T-helper 22 cell (primary cell): ENCODE measurements at regions not wholly inside any gene's neighbourhood (a gene's known extent, or its start where the extent isn't known, plus 50 kb on each side); places are given as distances from the start of the nearest gene placed in this dataset.

Source experiments
- DNase-seq: peaks from one replicate; pipeline ENCODE4 v3.0.0-alpha.2; 2020; ENCODE audit warnings: low read depth

DNA sequence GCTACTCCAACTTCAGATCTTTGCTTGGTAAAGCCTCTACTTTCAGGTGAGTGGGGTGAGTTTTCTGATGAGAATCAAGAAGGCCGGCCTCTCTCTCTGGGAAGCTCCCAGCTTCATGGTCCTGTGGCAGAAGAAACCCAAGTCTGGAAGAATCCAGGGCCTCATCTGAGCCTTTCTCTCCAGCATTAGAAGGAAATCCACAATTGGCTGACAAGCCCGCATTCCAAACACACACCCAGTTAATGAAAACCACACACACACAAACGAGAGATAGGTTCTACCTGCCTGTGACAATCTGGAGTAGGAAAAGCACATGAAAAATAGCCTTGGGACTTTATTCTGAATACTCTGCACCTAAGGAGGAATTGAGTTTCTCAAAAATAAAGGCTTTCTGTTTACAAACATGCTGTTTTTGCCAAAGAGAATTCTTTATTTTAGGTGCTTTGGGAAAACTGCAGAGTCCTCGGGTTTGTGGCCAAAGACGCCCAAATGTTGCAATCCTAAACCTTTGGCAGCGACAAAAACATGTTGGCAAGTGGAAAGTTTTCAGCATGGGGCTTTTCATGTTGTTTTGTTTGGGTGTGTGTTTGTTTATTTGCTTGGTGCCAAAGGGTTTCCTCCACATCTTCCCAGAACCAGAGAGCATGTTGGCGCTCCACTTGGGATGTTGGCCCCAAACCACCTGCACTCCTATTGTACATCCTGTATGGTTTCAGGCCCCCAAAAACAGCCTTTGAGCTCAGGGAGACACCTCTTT, 216.2 kb downstream of the SETD4 start:
- no peak for DNase-seq

DNA sequence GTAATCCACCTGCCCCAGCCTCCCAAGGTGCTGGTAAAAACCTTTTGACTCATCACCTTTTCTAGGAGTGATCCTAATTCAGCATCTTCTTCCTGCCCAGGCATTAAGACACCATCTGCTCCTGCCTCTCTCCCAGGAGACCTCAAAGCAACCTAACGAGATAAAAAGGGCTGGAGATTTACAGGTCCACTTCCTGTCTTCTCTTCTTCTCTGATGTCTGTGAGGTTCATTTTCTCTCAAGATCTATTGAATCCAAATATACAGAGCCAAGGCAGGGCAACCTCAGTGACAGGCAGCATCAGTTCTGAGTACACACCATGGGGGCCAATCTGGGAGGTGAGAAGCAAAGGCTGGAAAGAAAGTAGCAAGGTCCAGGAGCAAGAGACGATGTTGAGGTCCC, 219.4 kb downstream of the SETD4 start:
- no peak for DNase-seq

DNA sequence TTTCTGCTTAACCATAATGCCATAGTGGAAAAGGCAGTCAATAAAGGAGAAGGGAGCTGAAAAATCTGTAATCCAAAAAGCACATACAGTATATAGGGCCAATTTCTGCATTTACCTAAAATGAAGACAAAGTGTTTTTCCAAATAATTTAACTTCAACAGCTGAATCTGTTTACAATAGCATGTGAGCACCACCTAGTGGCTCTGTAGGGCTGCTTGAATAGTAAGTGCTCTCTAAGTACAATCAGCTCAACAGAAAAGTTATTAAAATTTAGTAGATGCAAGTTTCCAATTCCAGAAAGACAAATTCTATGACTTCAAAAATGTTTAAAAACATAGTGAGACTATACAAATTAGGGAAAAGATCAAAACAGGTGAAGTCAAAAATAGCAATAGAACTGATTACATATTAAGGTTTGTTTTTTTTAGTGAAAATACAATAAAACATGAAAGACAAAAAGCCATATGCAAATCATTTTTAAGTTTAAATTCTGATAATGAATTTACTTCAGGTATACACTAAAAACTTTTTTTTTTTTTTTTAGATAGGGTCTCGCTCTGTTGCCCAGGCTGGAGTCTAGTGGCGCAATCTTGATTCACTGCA, 220.0 kb downstream of the SETD4 start:
- DNase-seq = peak; percentile 7

DNA sequence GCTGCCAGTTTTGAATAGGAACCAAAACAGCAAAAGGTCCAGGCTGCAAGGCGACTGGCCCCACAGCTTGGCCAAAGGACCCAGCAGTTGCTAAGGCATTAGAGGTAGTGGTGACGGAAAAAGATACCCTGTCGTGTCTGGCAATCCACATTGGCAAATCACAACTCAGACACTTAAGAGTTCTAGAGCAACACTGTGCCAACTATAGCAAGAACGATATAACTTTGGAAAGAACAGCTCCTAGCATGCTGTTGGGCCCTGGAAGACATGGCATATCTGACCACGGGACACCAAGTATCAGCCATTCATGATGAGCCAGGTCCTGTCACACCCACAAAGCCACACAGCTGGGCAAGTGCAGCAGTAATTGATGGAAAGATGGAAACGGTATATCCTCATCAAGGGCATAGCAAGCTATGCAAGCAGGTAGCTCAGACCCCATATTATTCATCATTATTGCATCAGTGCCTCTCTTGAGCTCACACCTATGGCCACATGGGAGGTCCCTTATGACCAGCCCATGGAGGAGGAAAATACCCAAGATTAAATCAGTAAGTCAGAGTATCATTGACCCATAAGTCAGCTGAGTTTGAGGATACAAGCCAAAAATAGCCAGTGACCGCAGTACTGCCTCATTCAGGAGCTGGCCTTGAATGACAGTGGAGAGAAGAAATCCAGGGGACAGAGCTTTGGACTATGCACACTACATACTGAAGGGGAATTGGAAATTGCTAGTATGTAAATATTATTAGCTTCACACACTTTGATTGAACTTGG, 221.2 kb downstream of the SETD4 start:
- no peak for DNase-seq

DNA sequence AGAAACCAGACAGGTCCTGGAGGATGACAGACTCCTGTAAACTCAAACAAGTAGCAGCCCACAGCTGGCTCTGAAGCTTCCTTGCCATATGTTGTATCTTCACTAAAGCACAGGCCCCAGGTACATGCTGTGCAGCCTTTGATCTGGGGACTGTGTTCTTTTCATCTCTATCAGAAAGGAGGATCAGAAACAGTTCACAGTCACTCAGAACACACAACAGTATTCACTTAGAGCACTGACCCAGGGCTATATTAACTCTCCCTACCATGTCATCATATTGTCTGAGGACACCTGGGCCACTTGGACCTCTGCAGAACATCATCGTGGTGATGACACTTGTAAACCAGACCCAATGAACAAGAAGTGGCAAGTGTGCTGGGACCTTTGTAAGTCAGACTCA, 222.0 kb downstream of the SETD4 start:
- DNase-seq = no peak

DNA sequence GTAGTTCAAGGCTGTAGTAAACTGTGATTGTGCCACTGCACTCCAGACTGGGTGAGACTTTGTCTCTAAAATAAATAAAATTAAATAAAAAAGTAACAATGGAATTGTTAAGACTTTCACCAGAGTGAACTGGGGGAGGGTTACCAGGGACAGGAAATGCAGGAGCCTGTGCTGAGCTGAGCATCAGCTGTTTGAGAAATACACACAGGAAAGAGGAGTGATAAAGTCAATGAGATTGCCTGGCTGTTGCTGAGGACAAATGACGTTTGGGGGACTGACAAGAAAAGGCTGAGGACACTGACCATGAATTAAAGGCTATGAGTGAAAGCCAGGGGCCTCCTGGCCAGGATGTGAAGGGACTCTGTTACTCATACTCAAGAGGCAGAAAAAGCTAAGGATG, 226.3 kb downstream of the SETD4 start:
- DNase-seq = no peak

DNA sequence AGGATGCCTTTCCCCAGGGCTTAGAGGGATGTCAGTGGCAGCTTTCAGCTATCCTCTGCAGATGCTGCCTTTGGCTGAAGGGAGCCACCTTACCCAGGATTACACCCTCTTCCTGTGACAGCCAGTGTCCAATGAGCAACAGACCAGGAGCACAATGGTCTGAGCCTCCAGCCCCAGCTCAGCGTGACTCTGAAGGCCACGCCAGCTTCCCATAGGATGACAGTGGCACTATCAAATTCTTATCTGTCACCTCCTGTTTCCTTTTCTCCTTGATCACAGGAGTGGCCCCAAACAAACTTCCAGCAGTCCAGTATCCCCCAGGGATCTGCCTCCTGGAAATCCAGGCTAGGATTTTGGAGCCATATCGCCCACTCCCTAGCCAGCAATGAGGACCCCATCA, 226.9 kb downstream of the SETD4 start:
- no peak for DNase-seq

DNA sequence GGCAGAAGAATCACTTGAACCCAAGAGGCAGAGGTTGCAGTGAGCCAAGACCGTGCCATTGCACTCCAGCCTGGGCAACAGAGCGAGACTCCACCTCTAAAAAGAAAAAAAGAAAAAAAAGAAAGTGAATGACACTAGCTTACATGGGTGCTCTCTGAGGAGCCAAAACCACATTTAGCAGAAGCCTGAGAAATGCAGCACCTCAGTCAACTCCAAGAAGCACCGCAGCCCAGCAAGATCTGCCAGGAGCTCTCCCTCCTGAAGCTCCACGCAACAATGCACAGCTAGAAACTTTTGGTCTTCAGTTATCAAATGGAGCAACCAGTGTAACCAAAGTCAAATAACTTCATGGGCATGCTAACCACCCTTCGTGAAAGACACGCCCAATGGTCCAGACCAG, 229.1 kb downstream of the SETD4 start:
- no peak for DNase-seq

DNA sequence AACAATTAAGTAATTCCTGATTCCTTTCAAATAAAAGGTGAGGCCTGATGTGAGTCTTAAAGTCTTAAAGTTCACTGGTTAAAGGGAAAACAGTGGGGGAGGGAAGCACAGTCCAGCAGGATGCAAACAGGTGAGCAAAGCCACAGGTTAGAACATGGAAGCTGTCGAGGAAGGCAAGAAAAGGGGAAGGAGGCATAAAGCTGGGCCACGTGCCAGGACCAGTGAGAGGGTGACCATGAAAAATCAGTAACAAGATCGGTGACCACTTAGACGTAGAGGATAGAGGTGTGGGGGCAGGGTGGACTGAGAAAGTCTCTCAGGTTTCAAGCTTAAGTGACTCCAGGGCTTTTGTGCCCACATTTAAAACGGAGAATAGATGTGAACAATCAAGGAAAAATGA, 231.3 kb downstream of the SETD4 start:
- no peak for DNase-seq

DNA sequence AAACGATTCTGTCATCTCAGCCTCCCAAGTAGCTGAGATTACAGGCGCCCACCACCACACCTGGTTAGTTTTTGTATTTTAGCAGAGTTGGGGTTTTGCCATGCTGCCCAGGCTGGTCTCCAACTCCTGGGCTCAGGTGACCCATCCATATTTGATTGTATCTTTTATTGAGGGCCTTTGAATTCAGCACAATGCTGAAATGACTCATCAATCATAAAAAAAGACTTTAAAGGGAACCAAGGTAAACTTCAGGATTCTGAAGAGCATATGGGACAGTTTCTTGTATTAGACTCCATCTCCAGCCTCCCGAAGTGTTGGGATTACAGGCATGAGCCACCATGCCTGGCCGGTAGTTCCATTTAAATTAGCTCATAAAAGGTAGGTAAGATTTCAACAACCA, 232.2 kb downstream of the SETD4 start:
- DNase-seq = no peak

DNA sequence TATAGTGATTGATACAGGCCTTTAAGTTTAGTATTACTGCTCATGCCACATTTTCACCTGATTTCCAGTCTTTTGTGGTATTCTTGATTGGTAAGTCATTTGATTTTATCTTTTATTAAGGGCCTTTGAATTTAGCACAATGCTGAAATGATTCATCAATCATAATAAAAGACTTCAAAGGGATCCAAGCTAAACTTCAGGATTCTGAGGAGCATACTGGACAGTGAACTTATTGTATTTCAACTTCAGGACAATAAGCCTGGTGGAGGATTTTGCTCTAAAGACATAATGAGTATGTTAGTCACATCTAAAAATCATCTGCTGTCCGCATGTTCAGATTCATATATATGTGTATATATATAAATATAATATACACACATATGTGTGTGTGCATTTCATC, 233.3 kb downstream of the SETD4 start:
- no peak for DNase-seq

DNA sequence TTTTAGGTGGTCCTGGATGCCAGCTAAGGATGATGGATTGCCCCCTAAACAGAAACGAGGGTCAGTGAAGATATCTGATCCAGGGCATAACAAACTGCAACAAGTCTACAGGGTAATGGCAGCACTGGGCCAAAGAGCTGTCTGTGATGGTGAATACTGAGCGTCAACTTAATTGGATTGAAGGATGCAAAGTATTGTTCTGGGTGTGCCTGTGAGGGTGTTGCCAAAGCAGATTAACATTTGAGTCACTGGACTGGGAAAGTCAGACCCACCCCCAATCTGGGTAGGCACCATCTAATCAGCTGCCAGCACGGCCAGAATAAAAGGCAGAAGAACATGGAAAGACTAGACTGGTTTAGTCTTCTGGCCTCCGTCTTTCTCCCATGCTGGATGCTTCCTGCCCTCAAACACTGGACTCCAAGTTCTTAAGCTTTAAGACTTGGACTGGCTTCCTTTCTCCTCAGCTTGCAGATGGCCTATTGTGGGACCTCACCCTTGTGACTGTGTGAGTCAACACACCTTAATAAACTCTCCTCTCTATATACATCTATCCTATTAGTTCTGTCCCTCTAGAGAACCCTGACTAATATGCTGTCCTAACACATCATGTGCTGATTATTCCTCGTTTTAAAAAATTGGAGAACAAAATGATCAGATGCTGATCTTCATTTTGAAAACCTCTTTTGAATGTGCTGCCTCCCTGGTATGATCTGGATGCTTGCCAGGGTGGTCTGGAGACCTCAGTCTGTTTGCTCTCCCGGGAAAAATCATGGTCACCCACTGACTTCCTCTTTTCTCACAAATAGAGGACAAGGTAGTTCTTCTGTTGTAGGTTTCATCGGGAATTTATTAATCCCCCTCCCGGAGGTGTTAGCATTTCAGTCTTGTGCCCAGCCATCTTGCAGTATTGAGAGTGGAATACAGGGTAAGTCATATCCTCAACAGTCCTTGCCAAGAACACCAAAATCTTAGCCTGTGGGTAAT, 234.7 kb downstream of the SETD4 start:
- no peak for DNase-seq

DNA sequence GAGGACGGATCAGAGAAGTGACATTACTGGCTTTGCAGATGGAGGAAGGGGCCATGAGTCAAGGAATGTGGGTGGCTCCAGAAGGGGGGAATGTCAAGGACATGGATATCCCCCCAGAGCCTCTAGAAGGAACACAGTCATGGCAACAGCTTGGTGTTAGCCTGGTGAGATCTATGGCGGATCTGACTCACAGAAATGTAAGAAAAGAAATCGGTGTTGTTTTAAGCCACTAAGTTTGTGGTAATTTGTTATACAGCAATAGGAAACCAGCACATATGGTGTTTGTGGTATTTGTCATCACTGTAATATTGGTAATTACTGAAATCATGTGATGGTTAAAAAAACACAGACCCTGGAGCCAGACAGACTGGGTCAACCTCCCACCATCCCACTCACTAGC, 236.2 kb downstream of the SETD4 start:
- no peak for DNase-seq

DNA sequence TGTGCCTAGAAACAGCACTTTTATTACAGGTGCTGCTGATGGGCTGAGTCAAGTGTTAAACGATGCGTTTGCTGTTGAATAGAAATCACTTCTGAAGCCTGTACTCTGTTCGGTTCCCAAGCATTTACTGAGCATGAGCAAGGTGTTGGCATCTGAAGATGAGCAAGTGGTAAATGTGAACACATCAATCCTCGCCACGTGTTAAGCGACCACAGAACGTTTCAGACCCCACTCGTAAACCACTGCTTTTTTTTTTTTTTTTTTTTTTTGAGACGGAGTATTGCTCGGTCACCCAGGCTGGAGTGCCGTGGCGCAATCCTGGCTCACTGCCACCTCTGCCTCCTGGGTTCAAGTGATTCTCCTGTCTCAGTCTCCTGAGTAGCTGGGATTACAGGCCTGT, 241.2 kb downstream of the SETD4 start:
- DNase-seq = no peak

DNA sequence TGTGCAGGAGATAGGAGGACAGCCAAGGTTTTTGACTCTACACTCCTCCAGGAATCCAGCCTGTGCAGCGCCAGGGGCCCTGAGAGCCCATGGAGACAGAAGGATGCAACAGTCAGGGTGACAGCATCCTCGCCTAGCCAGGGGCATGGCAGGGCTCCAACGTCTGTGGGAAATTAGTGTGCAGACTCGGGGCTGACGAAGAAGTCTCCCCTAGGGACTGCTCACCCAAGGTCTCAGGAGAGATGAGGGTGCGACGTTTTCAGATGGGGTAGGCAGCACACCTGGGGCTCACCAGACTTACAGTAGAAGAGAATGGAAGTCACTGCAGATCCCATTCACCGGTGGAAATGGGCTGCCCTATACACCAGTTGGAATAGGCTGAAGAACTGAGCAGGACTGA, 241.7 kb downstream of the SETD4 start:
- DNase-seq = no peak

DNA sequence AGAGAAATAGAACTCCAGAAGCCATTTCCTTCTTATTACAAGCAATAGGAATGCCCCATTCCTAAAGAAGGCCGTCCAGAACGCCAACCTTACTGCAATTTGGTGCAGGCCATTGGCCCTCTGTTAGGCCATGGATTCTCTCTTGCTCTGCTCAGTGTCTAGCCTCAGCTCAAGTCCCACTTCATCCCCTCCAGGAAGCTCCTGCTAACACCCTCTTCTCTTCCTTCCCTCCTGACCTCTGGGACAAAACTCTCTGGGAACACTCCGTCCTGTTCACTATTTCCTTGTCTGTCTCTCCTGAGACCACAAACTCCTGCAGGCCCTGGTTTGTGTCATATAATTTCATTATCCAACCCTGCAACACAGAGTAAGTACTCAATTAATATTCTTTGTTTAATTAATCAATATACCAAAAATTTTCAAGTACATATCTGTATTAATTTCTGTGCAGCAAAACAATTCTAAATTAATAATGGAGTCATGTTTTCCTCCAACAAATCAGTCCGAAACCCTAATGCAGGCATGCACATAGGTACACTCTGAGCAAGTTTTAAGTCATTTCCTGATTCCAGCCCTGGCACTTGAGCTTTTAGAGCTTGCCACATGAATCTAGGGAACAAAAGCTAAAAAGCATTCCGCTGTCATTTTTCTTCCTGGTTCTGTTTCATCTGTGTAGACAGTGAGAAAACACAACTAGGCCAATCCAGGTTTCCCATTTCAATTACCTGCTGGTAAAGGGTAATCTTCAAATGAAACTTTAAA, 245.3 kb downstream of the SETD4 start:
- DNase-seq = no peak

DNA sequence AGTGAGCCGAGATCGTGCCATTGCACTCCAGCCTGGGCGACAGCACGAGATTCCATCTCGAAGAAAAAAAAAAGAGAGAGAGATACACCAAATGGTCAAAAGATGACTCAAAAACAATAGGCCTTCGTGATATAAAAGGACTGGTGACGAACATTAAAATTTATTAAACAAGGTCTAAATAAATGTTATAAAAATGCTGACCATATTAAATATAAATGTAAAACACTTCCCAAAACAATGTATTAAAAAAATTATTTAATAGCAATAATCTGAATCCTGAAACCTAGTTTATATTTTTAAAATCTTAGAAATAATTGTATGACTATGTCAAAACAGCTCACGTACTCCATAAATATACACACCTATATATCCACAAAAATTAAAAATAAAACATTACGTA, 247.6 kb downstream of the SETD4 start:
- DNase-seq = no peak

DNA sequence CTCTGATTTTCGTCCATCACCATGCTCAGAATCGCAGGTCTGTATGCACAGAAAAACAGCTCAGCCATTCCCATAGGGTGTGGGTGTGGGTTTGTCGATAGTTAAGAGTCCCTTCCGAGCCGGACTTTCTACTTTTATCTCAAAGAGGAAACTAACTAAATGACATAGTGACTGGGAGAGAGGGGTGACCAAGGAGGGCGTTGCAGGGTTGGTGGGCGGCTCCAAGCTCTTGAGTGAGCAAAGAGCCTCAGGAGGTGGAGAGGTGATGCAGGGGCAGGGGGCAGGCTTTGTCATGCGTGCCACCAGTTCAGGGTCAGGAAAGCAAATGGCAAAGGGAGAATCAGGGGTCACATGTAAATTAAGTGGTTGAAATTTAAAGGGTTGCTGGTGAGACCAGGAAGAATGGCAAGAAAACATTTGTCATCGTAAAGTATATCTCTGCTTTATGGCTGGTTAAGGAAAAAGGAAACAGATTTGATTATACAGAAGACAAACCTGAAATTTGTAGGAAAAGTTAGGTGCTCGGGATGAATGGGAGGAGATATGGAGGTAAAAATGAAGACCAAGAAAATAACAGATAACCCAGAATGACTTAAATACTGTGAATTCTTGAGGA, 249.0 kb downstream of the SETD4 start:
- no peak for DNase-seq

DNA sequence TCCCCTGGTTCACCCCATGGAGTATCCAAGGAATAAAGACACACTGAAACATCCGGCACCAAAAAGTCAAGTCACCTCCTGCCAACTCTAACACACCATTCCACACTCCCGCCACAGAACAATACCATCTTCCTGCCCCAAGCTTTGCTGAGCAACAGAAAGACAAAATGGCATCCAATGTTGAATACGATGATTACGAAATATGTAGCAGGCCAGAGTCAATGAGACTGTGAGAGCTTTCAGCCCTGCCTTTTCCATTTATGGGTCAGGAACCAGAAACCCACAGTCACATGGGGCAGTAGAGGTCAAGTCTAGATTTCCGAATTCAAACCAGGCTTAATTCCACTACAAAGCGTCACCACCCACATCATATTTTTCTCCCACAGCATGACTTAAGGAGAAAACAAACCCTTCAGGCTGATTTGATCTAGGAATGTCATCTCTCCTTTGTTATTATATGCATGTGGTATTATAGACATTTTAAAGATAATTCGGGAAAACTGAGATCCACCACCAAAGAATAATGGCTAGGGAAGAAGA, 249.8 kb downstream of the SETD4 start:
- DNase-seq = no peak

DNA sequence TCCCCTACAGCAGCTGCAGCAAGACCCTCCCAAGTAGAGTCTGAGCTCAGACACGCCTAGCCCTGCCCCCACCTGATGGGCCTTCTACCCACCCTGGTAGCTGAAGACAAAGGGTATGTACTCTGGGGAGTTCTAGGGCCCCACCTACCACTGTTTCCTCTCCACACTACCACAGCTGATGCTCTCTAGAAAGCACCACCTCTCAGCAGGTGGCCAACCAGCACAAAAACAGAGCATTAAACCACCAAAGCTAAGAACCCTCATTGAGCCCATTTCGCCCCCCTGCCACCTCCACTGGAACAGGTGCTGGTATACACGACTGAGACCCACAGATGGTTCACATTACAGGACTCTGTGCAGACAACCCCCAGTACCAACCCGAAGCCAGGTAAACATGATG, 258.9 kb downstream of the SETD4 start:
- no peak for DNase-seq
